ENCODE measurements at regions not wholly inside any gene's neighbourhood (a gene's known extent, or its start where the extent isn't known, plus 50 kb on each side); places are given as distances from the start of the nearest gene placed in this dataset.

GRCh38 chr5:125052584-125052983 is 306.1 kb upstream of the ZNF608 start:
- DNase-seq (ENCODE audit: low spot score), result no peak
- Histone ChIP-seq H3K9me3 (ENCODE audit: low read length) (no peaks in the 10 kb centered on the region; the same call in 1 of the 2 replicates), H3K9me2 (ENCODE audit: insufficient read depth, low read length) (no peaks in the 10 kb centered on the region), H3K79me2 (ENCODE audit: insufficient read depth, low read depth, low read length) (no peaks in the 10 kb centered on the region), H3K27ac (ENCODE audit: low read depth, low read length, poor library complexity, severe bottlenecking) (no peak overlapping the region), H3K36me3 (ENCODE audit: insufficient read depth, low read length) (no peaks in the 10 kb centered on the region), H3K4me1 (ENCODE audit: insufficient read depth, low read length, poor library complexity, severe bottlenecking) (peaks cover 14% of the 10 kb centered on the region), H4K20me1 (ENCODE audit: insufficient read depth, low read length) (no peaks in the 10 kb centered on the region), H2AFZ (ENCODE audit: low read length) (no peak overlapping the region), H3K4me2 (ENCODE audit: low read length) (no peak overlapping the region), H3K4me3 (ENCODE audit: low read depth, low read length, poor library complexity, severe bottlenecking) (no peak overlapping the region)
- POLR2A ChIA-PET, result interaction anchor here (3.1 kb wide), 1 partner anchor 12 kb away, joined by 10 read pairs; no protein-coding TSS in a partner anchor
- intact Hi-C loops (cut with micrococcal nuclease; ENCODE audit: unreplicated experiment), result no loop called here
- CTCF ChIA-PET (ENCODE audit: unreplicated experiment), result no interaction called here
- TF ChIP-seq EZH2phosphoT487 (IDR thresholded peaks at IDR 0.05; ENCODE audit: borderline replicate concordance, low read depth, low read length) (no peak), CTCF (conservative IDR thresholded peaks at IDR 0.05; ENCODE audit: low read length) (no peak)
- BruUV-seq (replicated peaks), result no TSS peak

- Histone ChIP-seq H4K20me1 (ENCODE audit: insufficient read depth, low read length) (no peaks in the 10 kb centered on the region), H3K36me3 (ENCODE audit: insufficient read depth, low read length) (no peaks in the 10 kb centered on the region), H3K4me3 (ENCODE audit: low read depth, low read length, poor library complexity, severe bottlenecking) (no peak overlapping the region), H3K9me3 (ENCODE audit: low read length) (no peaks in the 10 kb centered on the region; the same call in 1 of the 2 replicates), H3K79me2 (ENCODE audit: insufficient read depth, low read depth, low read length) (no peaks in the 10 kb centered on the region), H3K4me2 (ENCODE audit: low read length) (no peak overlapping the region), H3K27ac (ENCODE audit: low read depth, low read length, poor library complexity, severe bottlenecking) (no peak overlapping the region), H3K9me2 (ENCODE audit: insufficient read depth, low read length) (no peaks in the 10 kb centered on the region), H2AFZ (ENCODE audit: low read length) (no peak overlapping the region), H3K4me1 (ENCODE audit: insufficient read depth, low read length, poor library complexity, severe bottlenecking) (peaks cover 14% of the 10 kb centered on the region)
- intact Hi-C loops (cut with micrococcal nuclease; ENCODE audit: unreplicated experiment), result no loop called here
- DNase-seq (ENCODE audit: low spot score), result no peak
- CTCF ChIA-PET (ENCODE audit: unreplicated experiment), result no interaction called here
- TF ChIP-seq EZH2phosphoT487 (IDR thresholded peaks at IDR 0.05; ENCODE audit: borderline replicate concordance, low read depth, low read length) (no peak), CTCF (conservative IDR thresholded peaks at IDR 0.05; ENCODE audit: low read length) (no peak)
- no TSS peak for BruUV-seq (replicated peaks)
- POLR2A ChIA-PET, result interaction anchor here (3.1 kb wide), 1 partner anchor 12 kb away, joined by 10 read pairs; no protein-coding TSS in a partner anchor
These were observed 306.7 kb upstream of the ZNF608 start for GRCh38 chr5:125053179-125053578.

GRCh38 chr5:125054146-125054545 is 307.7 kb upstream of the ZNF608 start:
- no peak overlapping the region for H3K4me2 ChIP-seq (ENCODE audit: low read length)
- TF ChIP-seq CTCF (conservative IDR thresholded peaks at IDR 0.05; ENCODE audit: low read length), result no peak
- no peak for TF ChIP-seq EZH2phosphoT487 (IDR thresholded peaks at IDR 0.05; ENCODE audit: borderline replicate concordance, low read depth, low read length)

More at GRCh38 chr5:125054146-125054545, 307.7 kb upstream of the ZNF608 start:
- H2AFZ ChIP-seq (ENCODE audit: low read length), result no peak overlapping the region
- H3K4me3 ChIP-seq (ENCODE audit: low read depth, low read length, poor library complexity, severe bottlenecking), result no peak overlapping the region
- H3K27ac ChIP-seq (ENCODE audit: low read depth, low read length, poor library complexity, severe bottlenecking), result no peak overlapping the region
- no TSS peak for BruUV-seq (replicated peaks)
- H3K9me3 ChIP-seq (ENCODE audit: low read length), result no peaks in the 10 kb centered on the region; the same call in 1 of the 2 replicates
- intact Hi-C loops (cut with micrococcal nuclease; ENCODE audit: unreplicated experiment), result no loop called here
- no peak for DNase-seq (ENCODE audit: low spot score)
- H3K4me1 ChIP-seq (ENCODE audit: insufficient read depth, low read length, poor library complexity, severe bottlenecking), result peaks cover 14% of the 10 kb centered on the region
- no peaks in the 10 kb centered on the region for H3K9me2 ChIP-seq (ENCODE audit: insufficient read depth, low read length)
- H4K20me1 ChIP-seq (ENCODE audit: insufficient read depth, low read length), result no peaks in the 10 kb centered on the region
- no peaks in the 10 kb centered on the region for H3K36me3 ChIP-seq (ENCODE audit: insufficient read depth, low read length)
- POLR2A ChIA-PET, result interaction anchor here (0.6 to 3.1 kb wide), 5 partner anchors 11 to 182 kb away, joined by 3 to 10 read pairs (median 4); no protein-coding TSS in a partner anchor
- CTCF ChIA-PET (ENCODE audit: unreplicated experiment), result no interaction called here
- H3K79me2 ChIP-seq (ENCODE audit: insufficient read depth, low read depth, low read length), result no peaks in the 10 kb centered on the region
